ENCODE measurements at regions not wholly inside any gene's neighbourhood (a gene's known extent, or its start where the extent isn't known, plus 50 kb on each side); places are given as distances from the start of the nearest gene placed in this dataset.

- POLR2A ChIA-PET (ENCODE audit: low non-redundant PET) = no interaction called here
- no peak for DNase-seq (ENCODE audit: low spot score)
- TF ChIP-seq, protein P1, sequence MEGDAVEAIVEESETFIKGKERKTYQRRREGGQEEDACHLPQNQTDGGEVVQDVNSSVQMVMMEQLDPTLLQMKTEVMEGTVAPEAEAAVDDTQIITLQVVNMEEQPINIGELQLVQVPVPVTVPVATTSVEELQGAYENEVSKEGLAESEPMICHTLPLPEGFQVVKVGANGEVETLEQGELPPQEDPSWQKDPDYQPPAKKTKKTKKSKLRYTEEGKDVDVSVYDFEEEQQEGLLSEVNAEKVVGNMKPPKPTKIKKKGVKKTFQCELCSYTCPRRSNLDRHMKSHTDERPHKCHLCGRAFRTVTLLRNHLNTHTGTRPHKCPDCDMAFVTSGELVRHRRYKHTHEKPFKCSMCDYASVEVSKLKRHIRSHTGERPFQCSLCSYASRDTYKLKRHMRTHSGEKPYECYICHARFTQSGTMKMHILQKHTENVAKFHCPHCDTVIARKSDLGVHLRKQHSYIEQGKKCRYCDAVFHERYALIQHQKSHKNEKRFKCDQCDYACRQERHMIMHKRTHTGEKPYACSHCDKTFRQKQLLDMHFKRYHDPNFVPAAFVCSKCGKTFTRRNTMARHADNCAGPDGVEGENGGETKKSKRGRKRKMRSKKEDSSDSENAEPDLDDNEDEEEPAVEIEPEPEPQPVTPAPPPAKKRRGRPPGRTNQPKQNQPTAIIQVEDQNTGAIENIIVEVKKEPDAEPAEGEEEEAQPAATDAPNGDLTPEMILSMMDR (conservative IDR thresholded peaks at IDR 0.05; ENCODE audit: low read depth, low read length) = no peak
- no peak for TF ChIP-seq EZH2 (IDR thresholded peaks at IDR 0.05; ENCODE audit: borderline replicate concordance, low read depth, low read length, poor library complexity, severe bottlenecking)
- H3K4me3 ChIP-seq (ENCODE audit: low read depth, low read length, poor library complexity, severe bottlenecking) = no peak overlapping the region
- intact Hi-C loops (cut with micrococcal nuclease; ENCODE audit: unreplicated experiment) = no loop called here
- H3K9me3 ChIP-seq (ENCODE audit: low read depth, low read length, poor library complexity, severe bottlenecking) = no peaks in the 10 kb centered on the region
- H3K4me1 ChIP-seq (ENCODE audit: insufficient read depth, low read length, poor library complexity, severe bottlenecking) = no peaks in the 10 kb centered on the region
- BruUV-seq (replicated peaks) = no TSS peak
- H3K36me3 ChIP-seq (ENCODE audit: insufficient read depth, low read length, poor library complexity, severe bottlenecking) = no peaks in the 10 kb centered on the region
- CTCF ChIA-PET = no interaction called here
- H3K27me3 ChIP-seq (replicated peaks; ENCODE audit: insufficient read depth, low read depth, low read length, poor library complexity) = no peaks in the 10 kb centered on the region
- no peak overlapping the region for H3K27ac ChIP-seq (ENCODE audit: low read depth, low read length, poor library complexity, severe bottlenecking)
Observed at GRCh38 chr10:47181052-47181849, 118.7 kb upstream of the GDF10 start.

GRCh38 chr10:47182934-47183703, 116.9 kb upstream of the GDF10 start:
- no TSS peak for BruUV-seq (replicated peaks)
- POLR2A ChIA-PET (ENCODE audit: low non-redundant PET) = no interaction called here

DNA sequence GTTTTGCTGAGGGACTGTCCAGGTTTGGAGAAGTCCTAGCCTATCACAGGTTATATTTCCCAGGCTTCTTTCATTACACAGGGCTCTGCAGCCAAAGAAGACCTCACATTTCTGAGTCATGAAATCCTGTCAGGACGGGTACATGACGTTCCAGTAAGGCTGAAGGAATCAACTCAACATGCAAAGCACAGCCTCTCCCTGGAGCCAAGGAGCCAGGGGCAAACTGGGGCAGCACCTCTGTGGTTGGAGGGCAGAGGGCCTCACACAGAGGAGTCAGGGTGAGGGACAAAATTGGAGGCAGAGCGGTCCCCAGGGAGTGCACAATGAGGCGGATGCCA, 116.3 kb upstream of the GDF10 start:
- H3K27ac ChIP-seq (ENCODE audit: low read depth, low read length, poor library complexity, severe bottlenecking) = no peak overlapping the region
- H3K36me3 ChIP-seq (ENCODE audit: insufficient read depth, low read length, poor library complexity, severe bottlenecking) = no peaks in the 10 kb centered on the region
- TF ChIP-seq EZH2 (IDR thresholded peaks at IDR 0.05; ENCODE audit: borderline replicate concordance, low read depth, low read length, poor library complexity, severe bottlenecking) = no peak
- TF ChIP-seq, protein P1 (conservative IDR thresholded peaks at IDR 0.05; ENCODE audit: low read depth, low read length) = no peak
- DNase-seq (ENCODE audit: low spot score) = no peak
- no peaks in the 10 kb centered on the region for H3K4me1 ChIP-seq (ENCODE audit: insufficient read depth, low read length, poor library complexity, severe bottlenecking)
- no TSS peak for BruUV-seq (replicated peaks)
- H3K4me3 ChIP-seq (ENCODE audit: low read depth, low read length, poor library complexity, severe bottlenecking) = no peak overlapping the region
- POLR2A ChIA-PET (ENCODE audit: low non-redundant PET) = no interaction called here
- H3K9me3 ChIP-seq (ENCODE audit: low read depth, low read length, poor library complexity, severe bottlenecking) = no peaks in the 10 kb centered on the region
- intact Hi-C loops (cut with micrococcal nuclease; ENCODE audit: unreplicated experiment) = no loop called here
- CTCF ChIA-PET = no interaction called here
- no peaks in the 10 kb centered on the region for H3K27me3 ChIP-seq (replicated peaks; ENCODE audit: insufficient read depth, low read depth, low read length, poor library complexity)

More at GRCh38 chr10:47182934-47183703, 116.9 kb upstream of the GDF10 start:
- intact Hi-C loops (cut with micrococcal nuclease; ENCODE audit: unreplicated experiment) = no loop called here
- no peak for TF ChIP-seq EZH2 (IDR thresholded peaks at IDR 0.05; ENCODE audit: borderline replicate concordance, low read depth, low read length, poor library complexity, severe bottlenecking)
- TF ChIP-seq, protein P1 (conservative IDR thresholded peaks at IDR 0.05; ENCODE audit: low read depth, low read length) = no peak
- Histone ChIP-seq H3K9me3 (ENCODE audit: low read depth, low read length, poor library complexity, severe bottlenecking) (no peaks in the 10 kb centered on the region), H3K27ac (ENCODE audit: low read depth, low read length, poor library complexity, severe bottlenecking) (no peak overlapping the region), H3K4me3 (ENCODE audit: low read depth, low read length, poor library complexity, severe bottlenecking) (no peak overlapping the region), H3K36me3 (ENCODE audit: insufficient read depth, low read length, poor library complexity, severe bottlenecking) (no peaks in the 10 kb centered on the region), H3K27me3 (replicated peaks; ENCODE audit: insufficient read depth, low read depth, low read length, poor library complexity) (no peaks in the 10 kb centered on the region), H3K4me1 (ENCODE audit: insufficient read depth, low read length, poor library complexity, severe bottlenecking) (no peaks in the 10 kb centered on the region)
- CTCF ChIA-PET = no interaction called here
- DNase-seq (ENCODE audit: low spot score) = no peak
